Panc1 (cell line): ENCODE measurements at regions not wholly inside any gene's neighbourhood (a gene's known extent, or its start where the extent isn't known, plus 50 kb on each side); places are given as distances from the start of the nearest gene placed in this dataset.

ENCODE experiments used
- ATAC-seq: fragments of 200-7000 bp; cut with Tn5 transposase; 2 replicates; pipeline ENCODE4 v1.9.1; 2020; ENCODE audit warnings: mild to moderate bottlenecking, moderate library complexity
- BruUV-seq: library from RNA; stranded (reverse); fragments of 400-500 nt; replicated peaks from 2 replicates; lab custom pipeline; 2021; lab: Mats Ljungman, UMichigan
- CTCF ChIA-PET: fragments of 300-600 bp; sonication (Branson Sonifier 250); formaldehyde crosslinking; loops from one replicate; lab custom pipeline; 2022; ENCODE audit warnings: antibody characterized with exemption; lab: Charles Lee
- POLR2A ChIA-PET: fragments of 300-600 bp; sonication (Branson Sonifier 250); formaldehyde crosslinking; loops from one replicate; lab custom pipeline; 2022; ENCODE audit warnings: antibody characterized with exemption; lab: Charles Lee
- DNase-seq: peaks from one replicate; pipeline ENCODE4 v3.0.0-alpha.2; 2010; ENCODE audit warnings: low read depth, low spot score
- H3K27ac ChIP-seq: 2 replicates; pipeline ENCODE4 v1.5.1; 2011; ENCODE audit warnings: mild to moderate bottlenecking, low read length, inconsistent platforms
- H3K27me3 ChIP-seq: fragments of 200-500 bp; sonication (Bioruptor generic); 2 replicates; pipeline ENCODE4 v1.6.0; 2014; ENCODE audit warnings: low read length, inconsistent platforms; ENCODE audit not compliant: control insufficient read depth, insufficient read depth
- H3K36me3 ChIP-seq: fragments of 200-500 bp; sonication (Bioruptor generic); 2 replicates; pipeline ENCODE4 v1.5.1; 2014; ENCODE audit warnings: inconsistent platforms, mild to moderate bottlenecking, low read length, moderate library complexity; ENCODE audit not compliant: control insufficient read depth, insufficient read depth
- H3K4me1 ChIP-seq: 2 replicates; pipeline ENCODE4 v1.5.1; 2011; ENCODE audit warnings: inconsistent platforms, mild to moderate bottlenecking, low read length, moderate library complexity; ENCODE audit not compliant: control insufficient read depth, insufficient read depth
- H3K4me3 ChIP-seq, 2 experiments: 2 replicates each; pipeline ENCODE4 v1.5.1; 2011 to 2012; ENCODE audit warnings: low read depth in 2 of 2, low read length in 2 of 2, mild to moderate bottlenecking in 2 of 2, inconsistent platforms in 1 of 2, moderate library complexity in 1 of 2
- H3K9me3 ChIP-seq: fragments of 200-500 bp; sonication (Bioruptor generic); 2 replicates; pipeline ENCODE4 v1.5.1; 2014; ENCODE audit warnings: low read depth, mild to moderate bottlenecking, inconsistent platforms, low read length, moderate library complexity; ENCODE audit not compliant: control insufficient read depth, insufficient read depth
- CTCF ChIP-seq: fragments of 450-650 bp; IDR thresholded peaks from 2 replicates; pipeline ENCODE4 v1.5.1; 2017; ENCODE audit warnings: mild to moderate bottlenecking
- POLR2AphosphoS5 ChIP-seq: IDR thresholded peaks from 2 replicates; pipeline ENCODE4 v1.6.1; 2012; ENCODE audit warnings: mild to moderate bottlenecking, low read depth, low read length, moderate library complexity
- REST ChIP-seq, 2 experiments: IDR thresholded peaks; 2 replicates each; pipeline ENCODE4 v1.6.1; 2011 to 2012; ENCODE audit warnings: low read depth in 2 of 2, control low read depth in 1 of 2, low read length in 1 of 2, mild to moderate bottlenecking in 1 of 2, moderate library complexity in 1 of 2; ENCODE audit not compliant: insufficient read depth in 1 of 2
- SIN3A ChIP-seq: IDR thresholded peaks from 2 replicates; pipeline ENCODE4 v1.6.1; 2012; ENCODE audit warnings: low read depth, mild to moderate bottlenecking, low read length, moderate library complexity, borderline replicate concordance; ENCODE audit not compliant: insufficient read depth
- TCF7L2 ChIP-seq: IDR thresholded peaks from 2 replicates; pipeline ENCODE4 v1.6.1; 2011; ENCODE audit warnings: mild to moderate bottlenecking, low read depth, low read length, inconsistent platforms
- in situ Hi-C: cut with HindIII; loops from 2 replicates; pipeline ENCODE4 v1.10.0; 2016; ENCODE audit warnings: low sequenced_read_pairs, low pct_unique_long_range_greater_than_20kb
- intact Hi-C: fragments of 100-400 bp; cut with micrococcal nuclease; formaldehyde crosslinking; loops from one replicate; pipeline ENCODE4 v1.10.0; 2022; ENCODE audit not compliant: unreplicated experiment

- Histone ChIP-seq H3K4me3 (no peak overlapping the region), H3K27ac (no peak overlapping the region), H3K4me1 (no peaks in the 10 kb centered on the region), H3K9me3 (no peaks in the 10 kb centered on the region), H3K27me3 (no peaks in the 10 kb centered on the region), H3K36me3 (no peaks in the 10 kb centered on the region)
- ChIA-PET POLR2A (no interaction called here), CTCF (no interaction called here)
- ATAC-seq (no peak), DNase-seq (no peak)
- no peak for TF ChIP-seq REST (IDR thresholded peaks at IDR 0.05; ENCODE audit: insufficient read depth in 1 of 2, low read depth in 2 of 2, low read length in 1 of 2)
- TF ChIP-seq SIN3A = no peak
- in situ Hi-C loops = no loop called here
- BruUV-seq = no TSS peak
- intact Hi-C loops = loop anchor here (10.0 kb wide), 1 partner anchor 309 kb away; no protein-coding TSS in a partner anchor
These were observed 103.6 kb downstream of the PALM2AKAP2 start for GRCh38 chr9:109883623-109884022.

- BruUV-seq = no TSS peak
- ChIA-PET POLR2A (no interaction called here), CTCF (no interaction called here)
- TF ChIP-seq POLR2AphosphoS5 = no peak
- no peak for TF ChIP-seq SIN3A
- no peak for TF ChIP-seq TCF7L2
- TF ChIP-seq CTCF = no peak
- TF ChIP-seq REST (IDR thresholded peaks at IDR 0.05; ENCODE audit: insufficient read depth in 1 of 2, low read depth in 2 of 2, low read length in 1 of 2) = no peak
- Histone ChIP-seq H3K36me3 (no peaks in the 10 kb centered on the region), H3K4me1 (no peaks in the 10 kb centered on the region), H3K27me3 (no peaks in the 10 kb centered on the region), H3K27ac (no peak overlapping the region), H3K4me3 (no peak overlapping the region), H3K9me3 (no peaks in the 10 kb centered on the region)
- DNase-seq = no peak
- ATAC-seq = no peak
- intact Hi-C loops (loop anchor here (10.0 kb wide), 1 partner anchor 311 kb away; no protein-coding TSS in a partner anchor), in situ Hi-C loops (no loop called here)
These were observed 106.0 kb downstream of the PALM2AKAP2 start for GRCh38 chr9:109886041-109886440.
